SK-N-MC (cell line): ENCODE measurements at regions not wholly inside any gene's neighbourhood (a gene's known extent, or its start where the extent isn't known, plus 50 kb on each side); places are given as distances from the start of the nearest gene placed in this dataset.

Experiments
- EZH2 ChIP-seq: fragments of 200-600 bp; sonication (generic); IDR thresholded peaks from one replicate; pipeline ENCODE4 v1.6.1; 2017; ENCODE audit warnings: antibody characterized with exemption
- FOXP2 ChIP-seq: optimal IDR thresholded peaks from 2 replicates; pipeline ENCODE3; 2011; ENCODE audit warnings: mild to moderate bottlenecking, moderate library complexity; ENCODE audit not compliant: insufficient read depth; ENCODE audit errors: extremely low read length, control extremely low read depth
- POLR2AphosphoS5 ChIP-seq: IDR thresholded peaks from 2 replicates; pipeline ENCODE4 v1.6.1; 2012; ENCODE audit warnings: mild to moderate bottlenecking, low read depth, low read length, borderline replicate concordance

DNA sequence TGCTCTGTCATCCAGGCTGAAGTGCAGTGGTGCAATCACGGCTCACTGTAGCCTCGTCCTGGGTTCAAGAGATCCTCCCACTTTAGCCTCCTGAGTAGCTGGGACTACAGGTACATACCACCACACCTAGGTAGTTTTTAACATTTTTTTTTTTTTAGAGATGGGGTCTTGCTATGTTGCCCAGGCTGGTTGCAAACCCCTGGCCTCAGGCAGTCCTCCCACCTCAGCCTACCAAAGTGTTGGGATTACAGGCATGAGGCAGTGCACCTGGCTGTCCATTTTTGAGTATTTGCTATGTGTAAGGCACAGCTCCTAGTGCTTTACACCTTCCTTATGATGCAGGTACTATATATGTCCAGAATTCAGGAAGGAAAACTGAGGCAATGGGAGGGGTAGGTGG, 138.8 kb upstream of the ZNF536 start:
- TF ChIP-seq EZH2 (no peak), POLR2AphosphoS5 (no peak), FOXP2 (no peak)
